HepG2 (cell line): ENCODE measurements at regions not wholly inside any gene's neighbourhood (a gene's known extent, or its start where the extent isn't known, plus 50 kb on each side); places are given as distances from the start of the nearest gene placed in this dataset.

Experiments
- ATAC-seq: fragments of 200-7000 bp; cut with Tn5 transposase; 3 replicates; pipeline ENCODE4 v1.9.1; 2020; ENCODE audit warnings: mild to moderate bottlenecking, moderate library complexity
- BruUV-seq: library from RNA; stranded (reverse); fragments of 400-500 nt; replicated peaks from 2 replicates; lab custom pipeline; 2021; lab: Mats Ljungman, UMichigan
- CTCF ChIA-PET: fragments of 300-600 bp; formaldehyde crosslinking; extraction: SDS; loops from one replicate; lab custom pipeline; 2021; ENCODE audit warnings: low total read pairs, inconsistent platforms, low intra/inter-chr PET ratio; lab: Yijun Ruan, JAX
- POLR2A ChIA-PET: fragments of 350-600 bp; sonication (Branson Sonifier 250); formaldehyde crosslinking; loops from one replicate; lab custom pipeline; 2020; ENCODE audit warnings: antibody characterized with exemption, inconsistent platforms; lab: Yijun Ruan, JAX
- DNase-seq: peaks from one replicate; pipeline ENCODE4 v3.0.0-alpha.2; 2015; ENCODE audit warnings: low spot score
- FAIRE-seq: peaks from 3 replicates; lab custom pipeline; 2011; peaks lifted over from hg19 to GRCh38; lab: Jason Lieb, UNC
- H2AFZ ChIP-seq: one replicate; pipeline ENCODE4 v1.6.1; 2011; ENCODE audit warnings: low read length, inconsistent platforms
- H3K27ac ChIP-seq: fragments of 300-600 bp; 3 replicates; pipeline ENCODE4 v1.8.0; 2011; ENCODE audit warnings: mixed run types, mild to moderate bottlenecking, mixed read lengths, low read length, inconsistent platforms; ENCODE audit not compliant: insufficient read depth; ENCODE audit errors: extremely low read length
- H3K27me3 ChIP-seq, 2 experiments: fragments of 200-600 bp in 1 of 2; 2 replicates in 1 of 2; 3 replicates in 1 of 2; pipeline versions ENCODE4 v1.6.0 to v1.8.0; 2011; ENCODE audit warnings: low read length in 2 of 2, mild to moderate bottlenecking in 2 of 2, moderate library complexity in 2 of 2, inconsistent platforms in 1 of 2; ENCODE audit not compliant: insufficient read depth in 2 of 2, control insufficient read depth in 1 of 2
- H3K36me3 ChIP-seq, 2 experiments: fragments of 200-600 bp in 1 of 2; replicated peaks in 1 of 2; 2 replicates in 1 of 2; 3 replicates in 1 of 2; pipeline versions ENCODE4 v1.5.1 to v1.8.0; 2011; ENCODE audit warnings: low read length in 2 of 2, inconsistent platforms in 1 of 2; ENCODE audit not compliant: insufficient read depth in 2 of 2, control insufficient read depth in 1 of 2
- H3K4me1 ChIP-seq: 2 replicates; pipeline ENCODE4 v1.5.1; 2012; ENCODE audit warnings: low read length, inconsistent platforms; ENCODE audit not compliant: insufficient read depth
- H3K4me2 ChIP-seq: 2 replicates; pipeline ENCODE4 v1.6.0; 2011; ENCODE audit warnings: low read depth, low read length, inconsistent platforms
- H3K4me3 ChIP-seq, 3 experiments: fragments of 200-600 bp in 1 of 3; sonication (generic), shearing (Covaris generic) in 1 of 3; replicated peaks in 1 of 3; 2 replicates each; pipeline ENCODE4 v1.5.1; 2011 to 2016; ENCODE audit warnings: low read length in 3 of 3, inconsistent platforms in 2 of 3, low read depth in 2 of 3, mild to moderate bottlenecking in 2 of 3, control low read depth in 1 of 3, mixed read lengths in 1 of 3; ENCODE audit not compliant: insufficient read depth in 1 of 3
- H3K79me2 ChIP-seq: one replicate; pipeline ENCODE4 v1.6.1; 2011; ENCODE audit warnings: low read length, inconsistent platforms; ENCODE audit not compliant: insufficient read depth
- H3K9ac ChIP-seq: 2 replicates; pipeline ENCODE4 v1.6.0; 2011; ENCODE audit warnings: mild to moderate bottlenecking, low read depth, low read length, inconsistent platforms; ENCODE audit not compliant: insufficient read depth
- H3K9me3 ChIP-seq: 2 replicates; pipeline ENCODE4 v1.5.1; 2012; ENCODE audit warnings: mild to moderate bottlenecking, low read length
- H4K20me1 ChIP-seq: 2 replicates; pipeline ENCODE4 v1.6.0; 2011; ENCODE audit warnings: inconsistent platforms, mild to moderate bottlenecking, low read length, moderate library complexity; ENCODE audit not compliant: insufficient read depth
- AGO1 ChIP-seq: fragments of 200-400 bp; formaldehyde crosslinking; IDR thresholded peaks from 2 replicates; pipeline ENCODE4 v1.6.1; 2017; ENCODE audit warnings: mild to moderate bottlenecking, low read depth, low read length, moderate library complexity; ENCODE audit not compliant: poor library complexity, severe bottlenecking
- CBX5 ChIP-seq: sonication (generic); formaldehyde crosslinking; IDR thresholded peaks from 2 replicates; pipeline ENCODE4 v1.4.0; 2020; ENCODE audit warnings: missing genetic modification reagents, borderline replicate concordance
- ELF4 ChIP-seq: sonication (generic); formaldehyde crosslinking; IDR thresholded peaks from 2 replicates; pipeline ENCODE4 v1.5.0; 2020; ENCODE audit warnings: missing genetic modification reagents, mild to moderate bottlenecking, moderate library complexity, borderline replicate concordance
- HNF4G ChIP-seq, 2 experiments: sonication (generic) in 1 of 2; formaldehyde crosslinking in 1 of 2; IDR thresholded peaks; 2 replicates each; pipeline versions ENCODE4 v1.4.0 to v1.6.1; 2011 to 2020; ENCODE audit warnings: borderline replicate concordance in 2 of 2, low read depth in 2 of 2, mild to moderate bottlenecking in 2 of 2, low read length in 1 of 2, missing genetic modification reagents in 1 of 2, moderate library complexity in 1 of 2
- IRF1 ChIP-seq: sonication (generic); formaldehyde crosslinking; IDR thresholded peaks from 2 replicates; pipeline ENCODE4 v1.4.0; 2020; ENCODE audit warnings: low read depth, mild to moderate bottlenecking, missing genetic modification reagents
- IRX3 ChIP-seq: sonication (generic); formaldehyde crosslinking; IDR thresholded peaks from 2 replicates; pipeline ENCODE4 v1.8.1; 2023; ENCODE audit warnings: mild to moderate bottlenecking, low read depth, missing genetic modification reagents, borderline replicate concordance
- NFYB ChIP-seq: sonication (generic); formaldehyde crosslinking; IDR thresholded peaks from 2 replicates; pipeline ENCODE4 v1.4.0; 2020; ENCODE audit warnings: missing genetic modification reagents
- PAWR ChIP-seq: sonication (generic); formaldehyde crosslinking; IDR thresholded peaks from 2 replicates; pipeline ENCODE4 v1.4.0; 2020; ENCODE audit warnings: missing genetic modification reagents, mild to moderate bottlenecking, borderline replicate concordance
- PLSCR1 ChIP-seq: sonication (generic); formaldehyde crosslinking; IDR thresholded peaks from 2 replicates; pipeline ENCODE4 v1.5.0; 2020; ENCODE audit warnings: missing genetic modification reagents, mild to moderate bottlenecking, borderline replicate concordance
- RFX3 ChIP-seq: IDR thresholded peaks from 2 replicates; pipeline ENCODE4 v1.6.1; 2016; ENCODE audit warnings: missing biosample characterization, missing genetic modification reagents
- SKIL ChIP-seq: sonication (generic); formaldehyde crosslinking; IDR thresholded peaks from 2 replicates; pipeline ENCODE4 v1.8.0; 2022; ENCODE audit warnings: missing genetic modification reagents, mild to moderate bottlenecking, moderate library complexity, borderline replicate concordance
- SRSF4 ChIP-seq: fragments of 200-400 bp; formaldehyde crosslinking; IDR thresholded peaks from one replicate; pipeline ENCODE4 v1.6.1; 2018; ENCODE audit warnings: mild to moderate bottlenecking, low read depth, low read length, moderate library complexity; ENCODE audit not compliant: poor library complexity, severe bottlenecking
- XBP1 ChIP-seq: sonication (generic); formaldehyde crosslinking; IDR thresholded peaks from 2 replicates; pipeline ENCODE4 v1.5.0; 2020; ENCODE audit warnings: missing genetic modification reagents
- ZNF235 ChIP-seq: sonication (generic); formaldehyde crosslinking; IDR thresholded peaks from 2 replicates; pipeline ENCODE4 v1.8.1; 2023; ENCODE audit warnings: mild to moderate bottlenecking, missing genetic modification reagents, borderline replicate concordance
- ZNF280D ChIP-seq: sonication (generic); formaldehyde crosslinking; IDR thresholded peaks from 2 replicates; pipeline ENCODE4 v1.5.1; 2020; ENCODE audit warnings: mild to moderate bottlenecking, missing genetic modification reagents
- ZNF362 ChIP-seq: sonication (generic); formaldehyde crosslinking; IDR thresholded peaks from 2 replicates; pipeline ENCODE4 v1.4.0; 2020; ENCODE audit warnings: missing genetic modification reagents, mild to moderate bottlenecking, borderline replicate concordance
- WGBS: methylation state at CpG from one replicate; pipeline ENCODE4 v1.1.6; 2017; ENCODE audit warnings: low lambda C conversion rate; 5-methylcytosine and 5-hydroxymethylcytosine counted together
- in situ Hi-C: cut with HindIII; loops from 2 replicates; pipeline ENCODE4 v1.10.0; 2017; ENCODE audit warnings: low pct_unique_long_range_greater_than_20kb; ENCODE audit not compliant: extremely low pct_ligation_motif_present
- intact Hi-C: fragments of 100-400 bp; cut with micrococcal nuclease; formaldehyde crosslinking; loops from one replicate; pipeline ENCODE4 v1.10.0; 2022; ENCODE audit not compliant: unreplicated experiment

- no peak overlapping the region for H3K27ac ChIP-seq
- ChIA-PET CTCF (no interaction called here), POLR2A (no interaction called here)
- H3K79me2 ChIP-seq: no peaks in the 10 kb centered on the region
- no peak overlapping the region for H3K9ac ChIP-seq
- H2AFZ ChIP-seq: no peak overlapping the region
- H4K20me1 ChIP-seq: no peaks in the 10 kb centered on the region
- H3K27me3 ChIP-seq: no peaks in the 10 kb centered on the region
- H3K4me1 ChIP-seq: no peaks in the 10 kb centered on the region
- DNase-seq (no peak), ATAC-seq (no peak), FAIRE-seq (no peak)
- H3K9me3 ChIP-seq: no peaks in the 10 kb centered on the region
- H3K36me3 ChIP-seq: no peaks in the 10 kb centered on the region
- H3K4me2 ChIP-seq: no peak overlapping the region
- no peak overlapping the region for H3K4me3 ChIP-seq
- intact Hi-C loops: no loop called here
- in situ Hi-C loops: no loop called here
- no TSS peak for BruUV-seq
- 14% methylated on average over 3 of the region's 3 CpGs for WGBS
- TF ChIP-seq SRSF4 (no peak), ELF4 (CRISPR knock-in tag) (no peak), NFYB (no peak), HNF4G (IDR thresholded peaks at IDR 0.05; ENCODE audit: borderline replicate concordance, low read depth, low read length) (no peak), HNF4G (CRISPR knock-in tag; IDR thresholded peaks at IDR 0.05; ENCODE audit: borderline replicate concordance, low read depth) (no peak), SKIL (CRISPR knock-in tag) (no peak), ZNF280D (no peak), PLSCR1 (CRISPR knock-in tag) (no peak), IRF1 (CRISPR knock-in tag) (no peak), PAWR (CRISPR knock-in tag) (no peak), ZNF362 (CRISPR knock-in tag) (no peak), RFX3 (no peak), CBX5 (CRISPR knock-in tag) (no peak), ZNF235 (no peak), AGO1 (no peak), XBP1 (CRISPR knock-in tag) (no peak), IRX3 (CRISPR knock-in tag) (no peak)
These were observed 126.7 kb upstream of the VCX2 start for GRCh38 chrX:8297766-8298165.
